ENCODE measurements at regions not wholly inside any gene's neighbourhood (a gene's known extent, or its start where the extent isn't known, plus 50 kb on each side); places are given as distances from the start of the nearest gene placed in this dataset.

DNA sequence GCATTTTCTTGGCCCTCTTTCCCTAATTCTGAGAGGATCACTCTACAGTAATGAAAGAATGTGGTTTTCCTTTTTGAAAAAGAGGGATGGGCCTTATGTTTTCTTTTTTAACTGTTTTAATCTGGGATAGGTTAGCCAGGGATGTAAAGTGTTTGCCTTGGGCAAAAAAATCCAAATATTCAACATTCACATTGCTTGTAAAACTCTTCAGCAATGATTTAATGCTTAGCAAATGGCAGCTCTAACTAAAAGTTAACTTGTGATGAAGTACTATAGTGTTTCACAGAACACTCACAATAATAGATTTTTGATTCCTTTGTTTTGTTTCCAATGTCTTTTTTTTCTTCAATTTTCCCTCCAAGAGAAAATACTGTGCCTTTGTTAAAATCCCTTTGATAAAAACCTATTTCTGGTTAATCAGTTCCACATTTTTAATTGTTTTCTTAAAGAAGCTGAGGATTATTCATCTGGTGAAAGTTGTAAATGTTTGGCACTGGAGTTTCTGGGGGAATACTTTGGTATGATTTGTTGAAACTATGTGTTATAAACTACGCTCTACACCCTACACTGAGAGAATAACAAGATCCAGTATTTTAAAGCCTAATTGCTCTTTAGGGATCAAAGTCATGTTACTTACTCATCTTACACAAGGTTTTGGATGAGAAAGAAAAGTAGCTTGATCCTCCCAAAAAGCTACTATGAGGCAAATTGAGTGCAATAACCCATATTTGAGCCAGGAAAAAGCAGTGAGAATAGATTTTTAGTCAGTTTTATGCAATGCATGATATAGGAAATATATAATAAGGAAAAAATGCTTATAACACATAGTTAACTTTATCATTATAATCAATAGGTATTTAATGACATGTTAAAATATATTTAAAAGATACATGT, 335.8 kb downstream of the EPHA7 start:
- Histone ChIP-seq H3K36me3 (ENCODE audit: control insufficient read depth, insufficient read depth, low read length) (no peaks in the 10 kb centered on the region), H3K27me3 (ENCODE audit: control insufficient read depth, insufficient read depth, low read length, poor library complexity, severe bottlenecking) (no peaks in the 10 kb centered on the region), H3K4me1 (ENCODE audit: control insufficient read depth, insufficient read depth, low read length) (peaks cover 5% of the 10 kb centered on the region), H3K9me3 (ENCODE audit: control insufficient read depth, low read length) (no peaks in the 10 kb centered on the region), H3K27ac (ENCODE audit: insufficient read depth, low read depth, low read length, poor library complexity, severe bottlenecking) (no peak overlapping the region), H3K4me3 (ENCODE audit: insufficient read depth, low read depth, low read length) (no peak overlapping the region)
- WGBS, 2 experiments, result 83% methylated on average over 1 of the region's 1 CpG; no CpG with 5 or more reads in 1 of the 2 experiments

- no peaks in the 10 kb centered on the region for H3K36me3 ChIP-seq (ENCODE audit: control insufficient read depth, insufficient read depth, low read length)
- 93% methylated on average over 3 of the region's 3 CpGs for WGBS, 2 experiments
- H3K4me1 ChIP-seq (ENCODE audit: control insufficient read depth, insufficient read depth, low read length), result peaks cover 5% of the 10 kb centered on the region
- no peak overlapping the region for H3K4me3 ChIP-seq (ENCODE audit: insufficient read depth, low read depth, low read length)
- H3K9me3 ChIP-seq (ENCODE audit: control insufficient read depth, low read length), result no peaks in the 10 kb centered on the region
- no peak overlapping the region for H3K27ac ChIP-seq (ENCODE audit: insufficient read depth, low read depth, low read length, poor library complexity, severe bottlenecking)
- H3K27me3 ChIP-seq (ENCODE audit: control insufficient read depth, insufficient read depth, low read length, poor library complexity, severe bottlenecking), result no peaks in the 10 kb centered on the region
These were observed 337.5 kb downstream of the EPHA7 start for GRCh38 chr6:93081901-93082300.

DNA sequence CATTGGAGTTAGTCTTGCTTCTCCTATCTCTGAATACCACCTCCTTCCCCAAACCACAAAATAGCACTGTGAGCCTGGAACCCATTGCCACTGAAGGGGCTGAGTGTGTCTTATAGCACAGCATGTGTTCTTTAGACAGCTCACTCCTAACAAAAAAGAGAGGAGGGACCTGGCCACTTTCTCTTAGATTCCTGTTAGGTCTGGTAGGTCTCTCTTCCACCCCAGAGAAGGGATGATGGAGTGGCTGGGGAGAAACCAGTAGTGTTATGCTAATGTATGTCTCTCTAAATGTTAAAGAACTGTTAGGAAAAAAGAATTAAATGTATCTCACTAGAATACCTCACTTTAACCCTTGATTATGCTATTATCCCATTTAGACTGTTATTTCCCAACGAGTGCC, 340.3 kb downstream of the EPHA7 start:
- H3K36me3 ChIP-seq (ENCODE audit: control insufficient read depth, insufficient read depth, low read length), result no peaks in the 10 kb centered on the region
- no peaks in the 10 kb centered on the region for H3K9me3 ChIP-seq (ENCODE audit: control insufficient read depth, low read length)
- H3K4me1 ChIP-seq (ENCODE audit: control insufficient read depth, insufficient read depth, low read length), result no peaks in the 10 kb centered on the region
- no peak overlapping the region for H3K27ac ChIP-seq (ENCODE audit: insufficient read depth, low read depth, low read length, poor library complexity, severe bottlenecking)
- H3K27me3 ChIP-seq (ENCODE audit: control insufficient read depth, insufficient read depth, low read length, poor library complexity, severe bottlenecking), result no peaks in the 10 kb centered on the region
- H3K4me3 ChIP-seq (ENCODE audit: insufficient read depth, low read depth, low read length), result no peak overlapping the region
- 41 to 63% methylated on average over 1 of the region's 1 CpG for WGBS, 2 experiments

GRCh38 chr6:93073811-93074210, 345.5 kb downstream of the EPHA7 start:
- no peaks in the 10 kb centered on the region for H3K4me1 ChIP-seq (ENCODE audit: control insufficient read depth, insufficient read depth, low read length)
- H3K4me3 ChIP-seq (ENCODE audit: insufficient read depth, low read depth, low read length), result no peak overlapping the region
- 97% methylated on average over 2 to 4 of the region's 5 CpGs for WGBS, 2 experiments
- no peak overlapping the region for H3K27ac ChIP-seq (ENCODE audit: insufficient read depth, low read depth, low read length, poor library complexity, severe bottlenecking)
- no peaks in the 10 kb centered on the region for H3K27me3 ChIP-seq (ENCODE audit: control insufficient read depth, insufficient read depth, low read length, poor library complexity, severe bottlenecking)
- H3K36me3 ChIP-seq (ENCODE audit: control insufficient read depth, insufficient read depth, low read length), result no peaks in the 10 kb centered on the region
- no peaks in the 10 kb centered on the region for H3K9me3 ChIP-seq (ENCODE audit: control insufficient read depth, low read length)

GRCh38 chr6:93069856-93070255, 349.5 kb downstream of the EPHA7 start:
- H3K27ac ChIP-seq (ENCODE audit: insufficient read depth, low read depth, low read length, poor library complexity, severe bottlenecking), result no peak overlapping the region
- H3K4me1 ChIP-seq (ENCODE audit: control insufficient read depth, insufficient read depth, low read length), result no peaks in the 10 kb centered on the region
- WGBS, 2 experiments, result 95 to 100% methylated on average over 1 of the region's 1 CpG
- H3K9me3 ChIP-seq (ENCODE audit: control insufficient read depth, low read length), result no peaks in the 10 kb centered on the region
- H3K27me3 ChIP-seq (ENCODE audit: control insufficient read depth, insufficient read depth, low read length, poor library complexity, severe bottlenecking), result no peaks in the 10 kb centered on the region
- no peak overlapping the region for H3K4me3 ChIP-seq (ENCODE audit: insufficient read depth, low read depth, low read length)
- H3K36me3 ChIP-seq (ENCODE audit: control insufficient read depth, insufficient read depth, low read length), result no peaks in the 10 kb centered on the region

GRCh38 chr6:93059911-93060310, 359.4 kb downstream of the EPHA7 start:
- no peaks in the 10 kb centered on the region for H3K4me1 ChIP-seq (ENCODE audit: control insufficient read depth, insufficient read depth, low read length)
- no peaks in the 10 kb centered on the region for H3K36me3 ChIP-seq (ENCODE audit: control insufficient read depth, insufficient read depth, low read length)
- WGBS, 2 experiments, result 72 to 76% methylated on average over 3 of the region's 3 CpGs
- H3K9me3 ChIP-seq (ENCODE audit: control insufficient read depth, low read length), result no peaks in the 10 kb centered on the region
- no peak overlapping the region for H3K4me3 ChIP-seq (ENCODE audit: insufficient read depth, low read depth, low read length)
- no peaks in the 10 kb centered on the region for H3K27me3 ChIP-seq (ENCODE audit: control insufficient read depth, insufficient read depth, low read length, poor library complexity, severe bottlenecking)
- no peak overlapping the region for H3K27ac ChIP-seq (ENCODE audit: insufficient read depth, low read depth, low read length, poor library complexity, severe bottlenecking)

DNA sequence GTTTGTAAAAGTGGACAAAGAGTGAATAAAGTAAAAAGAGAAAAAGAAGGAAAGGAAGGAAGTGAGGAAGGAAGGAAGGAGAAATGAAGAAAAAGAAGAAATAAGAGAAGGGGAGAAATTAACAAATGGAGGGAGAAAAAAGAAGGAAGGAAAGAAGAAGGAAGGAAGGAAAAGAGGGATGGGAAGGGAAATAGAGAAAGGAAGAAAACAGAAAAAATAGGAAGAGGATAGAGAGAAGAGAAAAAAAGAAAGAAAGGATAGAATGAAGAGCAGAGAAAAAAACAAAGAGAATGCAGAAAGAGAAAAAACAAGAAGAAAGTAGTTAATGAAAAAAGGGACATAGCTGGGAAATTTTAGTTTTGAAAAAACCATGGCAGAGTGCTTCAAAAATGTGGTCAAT, 361.8 kb downstream of the EPHA7 start:
- Histone ChIP-seq H3K4me3 (ENCODE audit: insufficient read depth, low read depth, low read length) (no peak overlapping the region), H3K27me3 (ENCODE audit: control insufficient read depth, insufficient read depth, low read length, poor library complexity, severe bottlenecking) (no peaks in the 10 kb centered on the region), H3K4me1 (ENCODE audit: control insufficient read depth, insufficient read depth, low read length) (no peaks in the 10 kb centered on the region), H3K36me3 (ENCODE audit: control insufficient read depth, insufficient read depth, low read length) (no peaks in the 10 kb centered on the region), H3K9me3 (ENCODE audit: control insufficient read depth, low read length) (no peaks in the 10 kb centered on the region), H3K27ac (ENCODE audit: insufficient read depth, low read depth, low read length, poor library complexity, severe bottlenecking) (no peak overlapping the region)

GRCh38 chr6:93048381-93048780, 371.0 kb downstream of the EPHA7 start:
- no peak overlapping the region for H3K27ac ChIP-seq (ENCODE audit: insufficient read depth, low read depth, low read length, poor library complexity, severe bottlenecking)
- H3K9me3 ChIP-seq (ENCODE audit: control insufficient read depth, low read length), result no peaks in the 10 kb centered on the region
- H3K4me1 ChIP-seq (ENCODE audit: control insufficient read depth, insufficient read depth, low read length), result no peaks in the 10 kb centered on the region
- no peak overlapping the region for H3K4me3 ChIP-seq (ENCODE audit: insufficient read depth, low read depth, low read length)
- H3K27me3 ChIP-seq (ENCODE audit: control insufficient read depth, insufficient read depth, low read length, poor library complexity, severe bottlenecking), result no peaks in the 10 kb centered on the region
- H3K36me3 ChIP-seq (ENCODE audit: control insufficient read depth, insufficient read depth, low read length), result no peaks in the 10 kb centered on the region

DNA sequence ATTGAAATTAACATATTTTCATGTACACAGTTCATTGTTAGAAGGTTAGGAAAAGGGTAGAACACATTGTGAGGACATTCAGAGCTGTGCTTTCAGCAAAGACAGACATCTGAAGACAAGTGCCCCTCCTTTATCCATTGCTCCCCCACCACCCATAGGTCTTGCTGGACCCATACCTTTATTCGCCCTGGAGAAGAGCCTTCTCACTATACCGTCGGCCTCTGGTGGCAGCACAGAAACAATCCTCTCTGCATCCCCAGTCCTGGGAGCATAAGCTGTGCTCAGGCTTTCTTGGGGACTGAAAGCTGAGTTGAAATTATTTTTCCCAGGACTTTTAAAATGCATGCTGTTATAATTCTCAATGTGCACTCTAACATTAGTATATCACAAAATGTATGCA, 372.3 kb downstream of the EPHA7 start:
- H3K4me3 ChIP-seq (ENCODE audit: insufficient read depth, low read depth, low read length), result no peak overlapping the region
- no peaks in the 10 kb centered on the region for H3K9me3 ChIP-seq (ENCODE audit: control insufficient read depth, low read length)
- 74 to 96% methylated on average over 2 to 3 of the region's 3 CpGs for WGBS, 2 experiments
- H3K36me3 ChIP-seq (ENCODE audit: control insufficient read depth, insufficient read depth, low read length), result no peaks in the 10 kb centered on the region
- H3K4me1 ChIP-seq (ENCODE audit: control insufficient read depth, insufficient read depth, low read length), result no peaks in the 10 kb centered on the region
- H3K27ac ChIP-seq (ENCODE audit: insufficient read depth, low read depth, low read length, poor library complexity, severe bottlenecking), result no peak overlapping the region
- H3K27me3 ChIP-seq (ENCODE audit: control insufficient read depth, insufficient read depth, low read length, poor library complexity, severe bottlenecking), result no peaks in the 10 kb centered on the region

GRCh38 chr6:93045156-93045555, 374.2 kb downstream of the EPHA7 start:
- no peaks in the 10 kb centered on the region for H3K9me3 ChIP-seq (ENCODE audit: control insufficient read depth, low read length)
- H3K27me3 ChIP-seq (ENCODE audit: control insufficient read depth, insufficient read depth, low read length, poor library complexity, severe bottlenecking), result no peaks in the 10 kb centered on the region
- no peaks in the 10 kb centered on the region for H3K4me1 ChIP-seq (ENCODE audit: control insufficient read depth, insufficient read depth, low read length)
- H3K27ac ChIP-seq (ENCODE audit: insufficient read depth, low read depth, low read length, poor library complexity, severe bottlenecking), result no peak overlapping the region
- no peaks in the 10 kb centered on the region for H3K36me3 ChIP-seq (ENCODE audit: control insufficient read depth, insufficient read depth, low read length)
- no peak overlapping the region for H3K4me3 ChIP-seq (ENCODE audit: insufficient read depth, low read depth, low read length)
- WGBS, 2 experiments, result 25 to 48% methylated on average over 1 of the region's 1 CpG

Data from ectodermal cell (in vitro differentiated cells).